ENCODE measurements at regions not wholly inside any gene's neighbourhood (a gene's known extent, or its start where the extent isn't known, plus 50 kb on each side); places are given as distances from the start of the nearest gene placed in this dataset.

GRCh38 chr21:17461582-17461981, 51.3 kb upstream of the CXADR start:
- H3K36me3 ChIP-seq: no peaks in the 10 kb centered on the region
- no peak for DNase-seq (ENCODE audit: low spot score)
- no peak overlapping the region for H3K4me3 ChIP-seq
- peak overlapping the region; percentile 70 to 80 for H3K27ac ChIP-seq
- no peaks in the 10 kb centered on the region for H3K4me1 ChIP-seq
- no peaks in the 10 kb centered on the region for H3K27me3 ChIP-seq
- H3K9me3 ChIP-seq: no peaks in the 10 kb centered on the region
- no peak for TF ChIP-seq CTCF (IDR thresholded peaks at IDR 0.05)

- peak overlapping the region; percentile 70 to 80 for H3K27ac ChIP-seq
Observed at GRCh38 chr21:17462276-17462981, 50.4 kb upstream of the CXADR start.

More at GRCh38 chr21:17462276-17462981, 50.4 kb upstream of the CXADR start:
- Histone ChIP-seq H3K4me3 (no peak overlapping the region), H3K9me3 (no peaks in the 10 kb centered on the region), H3K27me3 (no peaks in the 10 kb centered on the region), H3K36me3 (no peaks in the 10 kb centered on the region), H3K4me1 (no peaks in the 10 kb centered on the region)
- no peak for DNase-seq (ENCODE audit: low spot score)
- TF ChIP-seq CTCF (IDR thresholded peaks at IDR 0.05): no peak

MicroRNAs encoded in the stretch of these regions (microRNA counts, 767-probe panel; counts per million panel counts)
- microRNA hsa-let-7c: 4,611 to 11,505 counts per million in 2 donors
- 4,688 to 10,790 counts per million in 2 donors for microRNA hsa-miR-99a-5p

Small RNA genes lying in the stretch of these regions (microRNA-seq; reads per million reads assigned to microRNA genes)
- gene MIR125B2 (ENCODE audit: borderline number of aligned reads in 2 of 2, borderline replicate concordance in 1 of 2) (654 to 688 reads per million in 2 donors), gene MIR99A (ENCODE audit: borderline number of aligned reads in 2 of 2, borderline replicate concordance in 1 of 2) (39,802 to 71,135 reads per million in 2 donors), gene MIRLET7C (ENCODE audit: borderline number of aligned reads in 2 of 2, borderline replicate concordance in 1 of 2) (16,706 to 17,639 reads per million in 2 donors)
